ENCODE measurements at regions not wholly inside any gene's neighbourhood (a gene's known extent, or its start where the extent isn't known, plus 50 kb on each side); places are given as distances from the start of the nearest gene placed in this dataset.

- TF ChIP-seq CEBPB (IDR thresholded peaks at IDR 0.05; ENCODE audit: low read depth, low read length) (no peak), CTCF (conservative IDR thresholded peaks at IDR 0.05; ENCODE audit: low read depth, low read length) (no peak), POLR2A (IDR thresholded peaks at IDR 0.05; ENCODE audit: low read depth, low read length) (no peak), ELK1 (IDR thresholded peaks at IDR 0.05; ENCODE audit: borderline replicate concordance, low read depth, low read length) (no peak), RAD21 (IDR thresholded peaks at IDR 0.05; ENCODE audit: low read length) (no peak), RCOR1 (IDR thresholded peaks at IDR 0.05; ENCODE audit: insufficient replicate concordance, low read length) (no peak), FOS (IDR thresholded peaks at IDR 0.05; ENCODE audit: low read depth, low read length) (no peak), SMC3 (IDR thresholded peaks at IDR 0.05; ENCODE audit: low read depth, low read length) (no peak)
Measured at GRCh38 chrX:39337451-39337850, 536.2 kb downstream of the MID1IP1 start.

All from IMR-90 (cell line).